Smooth muscle cell of the brain vasculature (primary cell): ENCODE measurements at regions not wholly inside any gene's neighbourhood (a gene's known extent, or its start where the extent isn't known, plus 50 kb on each side); places are given as distances from the start of the nearest gene placed in this dataset.

Experiments
- DNase-seq: peaks from one replicate; pipeline ENCODE4 v3.0.0-alpha.2; 2012; ENCODE audit warnings: low read depth, low spot score

DNA sequence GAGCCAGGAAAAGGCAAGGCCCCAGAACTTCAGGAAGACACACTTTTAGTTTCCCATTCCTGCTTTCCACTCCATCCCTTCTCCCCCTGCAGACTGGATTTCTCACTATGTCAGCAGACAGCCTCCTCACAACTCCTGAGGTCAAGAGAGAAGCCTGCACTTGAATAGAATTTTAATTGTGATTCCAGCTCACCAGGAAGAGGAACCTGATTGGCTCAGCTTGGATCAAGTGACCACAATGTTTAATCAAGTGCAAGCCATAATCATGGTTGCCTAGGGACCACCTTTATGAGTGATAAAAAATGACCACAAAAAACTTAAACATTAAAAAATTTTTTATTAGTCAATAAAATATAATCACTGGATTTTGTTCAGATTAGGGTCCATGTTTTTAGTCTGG, 244.7 kb upstream of the RHOBTB1 start:
- no peak for DNase-seq

DNA sequence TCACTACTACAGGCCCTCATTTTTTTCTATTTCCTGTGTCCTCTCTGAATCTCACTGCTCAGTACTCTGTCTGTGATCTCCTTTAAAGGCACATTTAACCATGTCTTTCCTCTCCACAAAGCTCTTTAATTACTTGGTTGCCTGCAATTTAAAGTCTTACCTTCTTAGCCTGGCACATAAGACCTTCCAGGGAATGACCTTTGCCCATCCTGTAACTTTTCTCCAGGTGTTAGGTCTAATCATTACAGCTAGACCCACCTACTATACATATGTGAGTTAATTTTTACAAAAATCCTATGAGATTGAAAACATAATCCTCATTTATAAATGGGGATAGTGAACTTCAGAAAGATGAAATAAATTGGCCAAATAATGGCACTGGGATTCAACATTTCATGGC, 244.1 kb upstream of the RHOBTB1 start:
- no peak for DNase-seq

DNA sequence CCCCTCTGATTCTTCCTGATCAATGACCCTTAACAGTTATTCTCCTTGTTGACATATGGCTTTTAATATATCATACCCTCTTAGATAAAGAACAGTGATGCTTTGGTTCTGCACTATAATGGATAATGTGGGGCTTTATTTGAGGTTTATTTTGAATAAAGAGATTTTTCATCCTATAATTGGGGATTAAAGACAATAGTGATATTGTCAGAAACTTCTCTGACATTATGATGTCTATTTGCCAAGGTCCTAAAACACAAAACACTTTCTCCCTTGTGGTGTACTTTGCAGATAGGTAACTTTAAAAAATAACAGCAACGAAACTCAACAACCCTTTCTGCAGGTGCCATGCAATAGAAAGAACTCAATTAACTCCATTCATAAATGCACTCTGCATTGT, 243.6 kb upstream of the RHOBTB1 start:
- DNase-seq: no peak

DNA sequence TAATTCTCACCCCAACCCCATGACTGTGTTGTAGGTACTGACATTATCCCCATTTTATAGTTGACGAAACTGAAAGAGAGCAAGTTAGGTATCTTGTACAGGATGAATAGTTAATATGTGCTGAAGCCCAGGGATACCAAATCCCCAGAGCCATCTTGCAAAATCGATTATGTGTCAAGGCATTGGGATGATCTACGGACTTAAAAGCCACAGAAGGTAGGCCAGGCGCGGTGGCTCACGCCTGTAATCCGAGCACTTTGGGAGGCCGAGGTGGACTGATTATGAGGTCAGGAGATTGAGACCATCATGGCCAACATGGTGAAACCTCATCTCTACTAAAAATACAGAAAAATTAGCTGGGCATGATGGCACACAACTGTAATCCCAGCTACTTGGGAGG, 242.4 kb upstream of the RHOBTB1 start:
- no peak for DNase-seq

DNA sequence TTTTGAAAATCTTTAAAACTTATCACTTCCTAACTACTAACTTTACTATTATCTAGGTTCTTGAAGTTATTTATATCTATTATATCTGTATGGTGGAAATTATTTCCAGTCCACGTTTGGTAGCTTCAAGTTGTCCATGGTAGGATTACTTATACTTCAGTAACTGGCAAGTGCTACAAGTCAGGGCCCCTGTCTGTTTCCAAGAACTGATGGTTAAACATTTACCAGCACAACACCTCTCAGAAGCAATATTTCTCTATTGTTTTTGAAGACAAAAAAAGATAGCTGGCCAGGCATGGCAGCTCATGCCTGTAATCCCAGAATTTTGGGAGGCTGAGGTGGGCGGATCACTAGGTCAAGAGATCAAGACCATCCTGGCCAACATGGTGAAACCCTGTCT, 240.4 kb upstream of the RHOBTB1 start:
- DNase-seq: no peak

DNA sequence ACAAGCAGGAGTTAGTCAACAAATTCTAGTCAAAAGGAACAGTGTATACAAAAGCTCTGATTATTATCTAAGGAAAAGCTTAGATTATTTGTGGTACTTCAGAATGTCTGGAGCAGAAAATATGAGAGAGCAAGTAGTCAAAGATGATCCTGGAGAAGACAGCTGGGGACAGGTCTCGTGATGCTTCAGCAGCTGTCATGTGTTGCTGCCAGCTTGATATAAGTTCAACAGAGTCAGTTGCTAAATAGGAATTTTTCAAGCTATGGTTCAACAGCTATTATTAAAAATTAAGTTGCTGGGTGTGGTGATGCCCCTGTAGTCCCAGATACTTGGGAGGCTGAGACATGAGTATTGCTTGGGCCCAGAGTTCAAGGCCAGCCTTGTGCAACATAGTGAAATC, 240.0 kb upstream of the RHOBTB1 start:
- DNase-seq: no peak

DNA sequence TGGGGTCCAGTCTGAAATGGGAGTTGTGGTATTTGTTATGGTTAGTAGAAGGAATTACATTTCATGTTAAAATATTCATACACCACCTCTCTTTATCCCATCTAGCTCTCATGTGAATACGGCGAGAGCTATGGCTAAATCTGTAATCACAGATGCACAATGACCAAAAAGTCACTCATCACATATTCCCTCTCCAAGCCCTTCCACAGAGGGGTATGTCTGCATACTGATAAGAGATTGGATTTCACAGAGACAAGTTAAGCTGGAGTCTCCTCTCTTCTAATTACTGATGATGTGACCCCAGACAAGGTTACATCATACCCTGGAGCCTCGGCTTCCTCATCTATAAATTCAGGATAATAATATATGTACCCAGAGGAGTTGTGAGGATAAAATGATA, 237.8 kb upstream of the RHOBTB1 start:
- no peak for DNase-seq

DNA sequence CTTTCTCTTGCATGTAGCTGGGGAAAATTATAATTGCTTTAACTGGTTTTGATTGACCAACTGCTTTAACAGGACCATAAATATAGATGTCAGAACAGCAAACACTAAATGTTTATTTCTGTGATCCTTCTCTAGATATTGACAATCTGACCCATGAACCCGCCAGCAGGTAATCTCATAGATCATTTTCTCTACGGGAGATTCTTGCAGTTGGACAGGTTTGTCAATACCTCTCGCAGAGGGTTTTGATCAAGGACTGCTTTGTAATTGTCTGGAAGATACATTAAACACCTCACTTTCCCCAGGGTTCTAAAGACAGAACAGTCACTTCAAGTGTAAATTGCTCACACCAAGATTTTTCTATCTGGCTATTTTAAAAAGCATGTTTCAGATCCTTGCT, 235.8 kb upstream of the RHOBTB1 start:
- no peak for DNase-seq

DNA sequence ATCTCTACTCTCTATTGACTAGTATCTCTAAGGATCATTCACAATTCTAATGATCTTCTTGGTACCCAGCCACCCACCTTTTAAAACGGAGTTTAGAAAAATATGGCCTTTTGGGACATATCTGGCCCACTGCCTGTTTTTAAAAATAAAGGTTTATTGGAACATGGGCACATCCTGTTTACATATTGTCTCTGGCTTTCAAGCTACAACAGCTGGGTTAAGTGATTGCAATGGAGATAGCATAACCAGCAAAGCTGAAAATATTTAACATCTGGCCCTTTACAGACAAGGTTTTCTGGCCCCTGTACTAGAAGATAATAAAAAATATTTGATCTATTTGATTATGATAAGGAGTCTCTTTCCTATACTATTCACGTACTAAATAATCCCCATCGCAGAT, 232.4 kb upstream of the RHOBTB1 start:
- no peak for DNase-seq

DNA sequence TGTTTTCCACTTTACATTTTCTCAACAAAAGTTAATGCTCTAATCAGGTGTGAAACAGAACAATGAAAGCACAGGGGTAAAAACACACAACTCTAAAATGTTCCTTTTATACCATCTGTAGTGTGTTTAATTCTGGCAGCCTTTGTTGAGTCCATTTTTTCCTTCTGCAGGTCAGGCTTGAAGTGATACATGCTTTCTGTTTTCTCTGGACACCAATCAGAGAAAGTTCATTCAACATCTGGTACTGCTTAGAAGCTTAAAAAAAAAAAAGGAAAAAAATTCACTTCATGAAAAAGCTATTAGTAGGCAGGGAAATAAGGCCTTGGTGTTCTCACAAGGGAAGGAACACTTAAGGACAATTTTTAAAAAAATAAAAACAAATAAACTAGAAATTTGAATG, 231.3 kb upstream of the RHOBTB1 start:
- DNase-seq: peak; percentile 43

DNA sequence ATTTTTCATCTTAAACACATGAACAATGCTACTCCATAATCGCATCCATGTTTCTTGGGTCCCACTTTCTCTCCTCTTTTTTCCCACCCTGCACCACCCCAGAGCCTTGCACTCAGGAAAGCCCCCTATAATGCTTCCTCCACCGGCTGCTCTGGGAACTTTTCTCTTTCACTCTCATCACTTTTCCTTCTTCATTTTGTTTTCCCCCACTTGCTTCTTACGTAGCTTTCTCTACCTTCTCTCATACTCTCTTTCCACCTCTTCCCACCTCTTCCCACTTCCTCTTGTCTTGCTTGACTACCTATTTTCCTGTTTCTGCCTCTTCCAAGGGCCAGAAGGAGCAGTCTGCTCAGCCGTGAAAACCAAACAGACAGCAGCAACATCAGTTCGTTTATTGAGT, 229.5 kb upstream of the RHOBTB1 start:
- DNase-seq: no peak

DNA sequence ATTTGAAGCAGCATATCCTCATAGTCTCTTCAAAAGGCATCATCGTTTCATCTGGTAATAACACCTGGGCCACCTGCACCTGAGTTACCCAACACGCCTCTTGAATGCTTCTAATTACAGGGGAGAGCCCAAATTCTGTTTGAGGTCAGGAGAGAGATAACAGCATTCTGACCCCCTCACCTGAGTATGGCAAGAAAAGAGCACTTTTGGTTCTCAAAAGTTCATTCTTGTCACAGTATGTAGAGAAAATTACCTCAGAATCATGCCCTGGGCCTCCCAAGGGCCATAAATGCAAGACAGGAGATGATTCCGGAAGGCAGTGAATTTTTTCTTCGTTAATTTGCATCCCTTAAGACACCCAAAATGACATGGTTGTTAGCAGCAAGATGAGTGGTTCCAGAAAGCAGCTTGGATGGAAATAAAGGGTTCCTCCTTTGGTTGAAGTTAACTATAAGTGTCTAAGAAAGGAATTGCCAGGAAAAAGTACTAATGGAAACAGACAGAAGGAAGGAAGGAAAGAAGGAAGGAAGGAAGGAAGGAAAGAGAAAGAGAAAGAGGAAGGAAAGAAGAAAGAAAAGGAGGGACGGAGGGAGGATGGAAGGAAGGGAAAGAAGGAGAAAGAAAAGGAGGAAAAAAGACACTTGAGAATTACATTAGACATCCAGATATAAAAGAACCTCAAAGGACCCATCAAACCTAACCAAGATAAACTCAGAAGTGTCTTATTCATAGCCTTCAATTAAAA, 228.4 kb upstream of the RHOBTB1 start:
- DNase-seq: no peak

DNA sequence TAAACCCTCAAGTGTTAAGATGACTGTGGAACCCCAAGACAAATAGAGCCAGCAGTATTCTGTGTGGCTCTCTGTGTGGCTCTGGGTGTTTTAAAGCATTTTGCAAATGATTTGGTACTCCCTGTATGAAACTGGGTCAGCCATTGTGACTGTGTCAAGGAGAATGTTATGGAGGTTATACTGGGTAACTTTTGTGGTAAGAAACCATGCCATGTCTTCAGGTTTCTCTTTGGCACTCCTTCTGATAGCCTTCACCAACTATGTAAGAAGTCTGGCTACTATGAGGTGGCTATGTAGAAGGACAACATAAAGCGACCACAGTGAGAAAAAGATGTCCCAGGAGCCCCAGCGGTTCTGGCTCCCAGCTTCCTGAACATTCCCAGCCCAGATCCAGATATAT, 226.6 kb upstream of the RHOBTB1 start:
- no peak for DNase-seq

DNA sequence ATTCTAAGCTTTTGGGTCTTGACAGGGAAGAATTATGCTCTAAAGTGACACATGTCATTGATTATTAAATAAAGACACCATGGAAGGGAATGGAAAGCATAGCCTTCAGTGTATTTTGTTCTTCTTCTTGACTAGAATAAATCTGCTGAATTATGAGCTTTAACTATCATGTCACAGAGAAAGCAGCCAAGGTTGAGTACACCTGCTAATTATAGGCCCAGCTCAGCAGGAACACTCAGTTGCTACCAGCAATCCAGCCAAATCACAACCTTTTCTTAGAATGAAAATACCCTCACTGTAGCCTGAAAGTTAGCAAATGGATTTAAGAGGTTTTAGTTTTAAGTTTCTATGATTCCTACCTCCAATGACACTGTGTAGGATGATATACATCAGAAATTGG, 225.3 kb upstream of the RHOBTB1 start:
- DNase-seq: no peak

DNA sequence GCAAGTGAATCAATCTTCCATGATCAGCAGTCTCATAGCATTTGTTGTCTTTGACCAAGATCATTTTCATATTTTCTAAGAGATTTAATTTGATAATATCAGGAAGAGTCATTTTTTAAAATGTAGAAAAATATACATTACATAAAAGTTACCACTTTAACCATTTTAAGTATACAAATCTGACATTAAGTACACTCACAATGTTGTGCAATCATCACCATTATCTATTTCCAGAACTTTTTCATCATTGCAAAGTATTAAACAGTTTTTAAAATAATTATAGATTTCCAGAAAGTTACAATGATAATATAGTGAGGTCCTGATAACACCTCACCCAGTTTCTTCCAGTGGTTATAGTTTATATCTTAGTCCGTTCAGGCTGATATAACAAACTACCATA, 222.5 kb upstream of the RHOBTB1 start:
- DNase-seq: no peak

DNA sequence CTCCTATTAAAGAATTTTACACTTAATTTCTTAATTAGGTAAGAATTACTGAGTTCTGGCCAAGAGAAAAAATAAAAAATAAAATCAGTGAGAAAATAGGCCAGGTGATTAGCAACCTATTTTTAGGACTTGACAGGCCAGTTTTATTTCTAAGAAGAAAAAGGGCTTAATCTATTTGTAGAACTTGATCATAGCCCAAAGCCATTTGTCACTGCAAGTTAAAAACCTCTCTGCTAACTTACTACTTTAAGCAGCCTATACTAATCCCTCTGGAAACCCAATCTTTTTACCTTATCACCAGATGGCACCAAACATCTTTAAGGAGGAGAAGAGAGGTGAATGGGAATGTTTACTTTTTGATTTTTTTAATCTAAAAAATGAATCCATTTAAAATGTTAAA, 222.1 kb upstream of the RHOBTB1 start:
- no peak for DNase-seq

DNA sequence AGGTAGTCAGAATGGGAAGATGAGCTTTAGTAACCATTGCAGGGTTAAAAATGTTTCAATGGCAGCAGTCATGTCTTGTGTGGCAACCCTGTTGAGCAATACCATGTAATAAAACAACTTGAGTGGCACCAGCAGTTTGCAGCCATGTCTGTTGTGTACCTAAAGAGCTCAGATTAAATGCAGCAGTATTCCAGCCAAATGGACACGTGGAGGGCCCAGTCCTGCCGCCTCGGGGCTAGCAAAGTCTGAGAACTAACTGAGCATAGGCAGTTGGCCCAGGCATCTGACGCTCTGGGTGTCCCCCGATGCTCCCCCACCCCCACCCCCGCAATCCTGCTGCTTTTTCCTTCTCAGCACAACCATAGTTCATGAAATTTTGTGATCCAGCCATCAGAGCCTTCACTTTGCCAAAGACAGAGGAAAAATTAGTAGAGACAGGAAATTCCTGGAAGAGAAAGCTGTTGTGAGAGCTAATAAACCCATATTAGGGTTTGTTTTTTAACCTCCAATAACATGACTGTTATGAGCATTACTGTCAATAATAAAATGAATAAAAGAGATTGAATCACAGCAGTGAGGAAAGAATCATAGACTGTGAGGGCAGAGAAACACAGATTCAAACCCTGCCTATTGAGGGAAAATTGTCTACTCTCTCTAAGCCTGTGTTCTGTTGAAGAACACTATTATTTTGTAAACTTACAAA, 220.6 kb upstream of the RHOBTB1 start:
- no peak for DNase-seq

DNA sequence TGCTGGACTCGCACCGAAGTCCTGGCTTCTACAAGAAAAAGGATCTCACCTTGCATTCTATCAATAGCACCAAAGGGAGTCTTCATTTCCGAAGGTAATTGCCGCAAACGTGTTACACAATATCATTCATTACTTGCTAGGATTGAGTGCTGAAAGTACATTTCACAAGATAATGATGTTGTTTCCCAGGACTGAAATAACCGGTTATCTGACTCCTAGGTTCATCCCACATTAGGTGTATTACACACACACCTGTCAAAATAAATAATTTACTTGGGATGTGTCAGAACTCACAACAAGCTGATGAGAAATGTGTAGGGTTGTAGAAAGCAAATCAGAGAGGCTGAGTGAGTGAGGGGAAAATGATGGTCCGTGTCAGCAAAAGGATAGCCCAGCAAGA, 219.4 kb upstream of the RHOBTB1 start:
- no peak for DNase-seq

DNA sequence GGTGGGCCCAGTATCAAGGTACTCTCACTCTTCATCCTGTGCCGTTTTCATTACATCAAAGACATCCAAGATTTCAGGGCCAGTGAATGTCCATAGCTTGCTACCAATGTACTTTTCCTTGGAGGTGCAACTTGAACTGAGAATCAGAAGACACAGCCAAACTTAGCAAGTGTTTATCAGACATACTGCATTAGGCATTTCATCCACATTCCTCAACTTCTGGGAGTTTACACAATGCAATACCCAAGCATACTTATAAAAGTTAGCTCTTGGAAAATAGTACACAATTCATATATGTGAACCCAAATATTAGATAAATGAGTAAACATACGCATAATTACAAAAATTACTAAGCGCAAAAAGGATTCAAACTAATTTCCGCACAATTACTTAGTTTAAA, 216.3 kb upstream of the RHOBTB1 start:
- no peak for DNase-seq

DNA sequence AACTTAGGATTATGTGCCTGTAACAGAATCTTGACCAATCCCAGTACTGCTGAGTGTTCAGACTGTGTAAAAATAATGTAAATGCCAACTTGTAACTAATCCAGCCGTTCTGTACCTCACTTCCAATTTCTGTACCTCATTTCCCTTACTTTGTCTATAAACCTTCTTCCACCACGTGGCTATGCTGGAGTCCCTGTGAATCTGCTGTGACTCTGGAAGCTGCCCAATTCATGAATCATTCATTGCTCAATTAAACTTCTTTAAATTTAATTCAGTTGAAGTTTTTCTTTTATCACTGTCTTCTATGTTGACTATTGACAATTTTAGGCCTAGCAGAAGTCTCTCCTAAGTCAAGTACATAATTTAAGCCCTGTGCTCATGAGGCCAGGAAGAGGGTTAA, 215.3 kb upstream of the RHOBTB1 start:
- DNase-seq: no peak

DNA sequence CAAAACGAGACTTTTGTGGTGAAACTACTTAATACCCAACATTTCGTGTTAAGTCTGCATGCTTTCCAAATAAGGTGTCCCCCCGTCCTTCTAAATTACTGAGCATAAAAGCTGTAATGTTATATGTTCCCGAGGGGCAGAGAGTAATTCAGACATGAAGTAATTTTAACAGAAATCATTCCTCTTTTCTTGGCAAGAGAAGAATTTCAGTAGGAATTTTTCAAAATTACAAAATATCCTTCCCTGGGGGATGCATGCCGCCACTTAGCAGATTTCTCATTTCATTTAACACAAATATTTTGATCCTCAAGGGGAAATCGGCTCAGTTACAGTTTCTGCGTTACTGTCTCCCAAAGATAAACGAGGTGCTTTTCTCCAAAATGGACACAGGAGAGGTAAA, 213.2 kb upstream of the RHOBTB1 start:
- no peak for DNase-seq

DNA sequence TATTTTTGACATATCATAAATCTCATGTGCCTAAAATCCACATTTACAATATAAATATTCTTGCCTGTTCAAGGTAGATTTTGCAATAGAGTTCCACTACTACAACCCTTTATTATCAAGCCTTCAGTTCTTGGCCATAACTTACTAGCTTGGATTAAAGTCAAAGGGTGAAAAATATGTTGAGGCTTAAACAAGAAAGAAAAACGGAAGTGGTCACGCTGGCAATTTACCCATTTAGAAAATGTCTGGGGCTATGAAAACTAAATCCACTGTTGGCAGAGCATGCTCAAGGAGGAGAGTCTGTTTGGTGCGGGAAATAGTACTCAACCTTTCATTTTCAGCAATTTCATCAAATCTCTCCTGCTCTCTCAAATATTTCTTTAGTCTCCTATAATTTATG, 209.8 kb upstream of the RHOBTB1 start:
- no peak for DNase-seq

DNA sequence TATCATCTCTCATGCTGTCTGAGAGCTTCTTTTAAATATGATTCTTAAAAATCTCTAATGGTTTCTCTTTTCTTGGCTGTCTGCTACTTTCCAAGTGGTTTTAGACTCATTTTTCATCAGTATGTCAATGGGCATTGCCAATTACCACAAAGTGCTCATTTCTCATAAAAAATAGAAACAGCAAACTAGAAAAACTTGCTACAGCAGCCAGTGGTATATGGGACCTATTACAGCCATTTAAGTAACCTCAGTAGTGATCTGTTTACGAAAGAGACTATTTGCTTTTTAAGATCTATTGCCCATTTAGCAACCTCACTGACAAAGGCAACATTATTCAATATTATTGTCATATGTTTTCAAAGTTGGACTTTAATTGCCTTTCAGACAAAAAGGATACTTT, 207.1 kb upstream of the RHOBTB1 start:
- no peak for DNase-seq

DNA sequence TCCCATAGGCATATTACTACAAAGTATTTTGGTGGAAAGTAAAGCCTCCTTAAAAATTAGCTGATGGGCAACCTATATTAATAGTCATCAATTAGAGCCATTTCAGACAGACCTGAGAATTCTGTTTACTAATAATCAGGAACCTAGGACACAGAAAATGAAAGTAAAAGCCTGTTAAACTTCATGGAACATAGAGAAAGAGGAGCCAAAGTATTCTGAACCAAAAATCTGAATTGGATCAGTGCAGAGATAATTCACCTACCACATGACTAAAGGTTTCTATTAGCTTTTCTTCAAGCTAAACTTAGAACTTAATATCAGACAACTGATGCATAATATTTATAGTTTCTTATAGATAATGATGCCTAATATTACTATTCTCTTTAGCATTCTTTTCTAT, 204.5 kb upstream of the RHOBTB1 start:
- no peak for DNase-seq
